ENCODE measurements at regions not wholly inside any gene's neighbourhood (a gene's known extent, or its start where the extent isn't known, plus 50 kb on each side); places are given as distances from the start of the nearest gene placed in this dataset.

DNA sequence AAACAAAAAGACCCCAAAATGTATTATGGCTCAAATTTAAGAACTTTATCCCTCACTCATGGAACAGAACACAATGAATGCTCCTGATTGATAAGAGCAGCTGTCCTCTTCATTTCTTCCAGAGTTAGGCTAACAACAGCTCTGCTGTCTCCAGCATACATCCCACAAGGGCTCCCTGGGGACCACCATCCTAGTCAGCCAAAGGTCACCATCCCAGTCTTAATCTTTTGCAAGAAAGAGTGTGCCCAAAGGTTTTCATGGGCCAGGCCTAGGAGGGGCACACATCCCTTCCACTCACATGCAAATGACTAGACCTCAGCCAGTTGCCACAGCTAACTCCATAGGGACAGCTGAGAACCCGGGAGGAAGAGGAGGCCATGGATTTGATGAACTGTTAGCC, 555.3 kb downstream of the BUD13 start:
- H3K27me3 Mint-ChIP-seq: peaks cover 0 to 16% of the 10 kb centered on the region in 2 donors
- no peaks in the 10 kb centered on the region for H3K4me1 Mint-ChIP-seq (ENCODE audit: low read depth in 2 of 2)
- H3K9me3 Mint-ChIP-seq: no peaks in the 10 kb centered on the region
- no peaks in the 10 kb centered on the region for H3K36me3 Mint-ChIP-seq
- no peak overlapping the region for H3K27ac Mint-ChIP-seq
- no peak for ATAC-seq
- no peak for DNase-seq (ENCODE audit: low spot score)
- no peak overlapping the region for H3K4me3 Mint-ChIP-seq

DNA sequence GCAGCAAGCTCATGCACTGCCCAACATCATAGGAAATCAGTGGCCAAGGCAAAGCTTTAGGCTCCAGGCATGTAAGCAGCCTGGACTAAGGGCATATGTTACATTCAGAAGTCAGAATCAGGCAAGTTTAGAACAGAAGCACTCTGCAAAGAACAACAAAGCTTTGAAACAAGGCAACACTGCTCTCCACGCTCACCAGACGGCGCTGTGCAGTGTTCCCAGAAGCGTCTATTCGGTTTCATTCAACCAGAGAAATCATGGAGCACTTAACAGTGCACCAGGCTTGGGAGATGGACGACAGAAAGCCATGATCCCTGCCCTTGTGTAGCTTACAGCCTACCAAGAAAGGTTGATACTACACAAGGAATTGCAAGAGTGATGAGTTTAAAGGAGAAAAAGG, 555.8 kb downstream of the BUD13 start:
- Mint-ChIP-seq H3K9me3 (no peaks in the 10 kb centered on the region), H3K36me3 (no peaks in the 10 kb centered on the region), H3K4me1 (ENCODE audit: low read depth in 2 of 2) (no peaks in the 10 kb centered on the region), H3K4me3 (no peak overlapping the region), H3K27ac (no peak overlapping the region), H3K27me3 (peaks cover 4 to 20% of the 10 kb centered on the region in 2 donors)
- DNase-seq (ENCODE audit: low spot score): no peak
- ATAC-seq: no peak

DNA sequence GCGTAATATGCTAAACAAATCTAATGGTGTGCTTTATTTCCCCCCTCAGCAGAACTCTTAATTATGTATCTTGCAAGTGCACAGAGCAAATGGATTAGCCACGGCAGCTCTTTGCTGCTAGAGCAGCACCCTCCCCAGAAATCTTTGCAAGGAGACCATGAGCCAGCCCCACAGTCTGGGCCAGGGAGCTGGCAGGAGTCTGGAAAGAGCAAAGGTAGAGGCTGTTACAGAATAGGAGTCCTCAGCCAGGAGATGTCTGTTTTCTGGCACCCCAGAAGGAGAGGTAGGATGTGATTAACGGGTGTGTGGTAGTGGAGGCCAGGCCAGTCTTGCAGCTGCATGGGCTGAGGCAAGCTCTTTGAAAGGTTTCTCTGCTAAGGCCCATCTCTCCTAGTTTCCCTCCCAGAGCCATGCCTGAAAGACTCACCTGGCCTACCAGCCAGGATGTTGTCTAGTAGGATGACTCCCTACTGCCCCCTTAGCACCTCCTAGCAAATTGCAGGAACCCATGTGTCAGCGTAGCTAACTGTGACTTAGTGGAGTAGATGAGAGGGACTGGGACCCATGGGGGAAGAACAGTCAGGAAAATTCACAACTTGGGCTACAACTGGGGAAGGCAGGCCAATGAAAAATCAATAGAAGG, 557.2 kb downstream of the BUD13 start:
- DNase-seq (ENCODE audit: low spot score): no peak
- no peak for ATAC-seq
- Mint-ChIP-seq H3K9me3 (no peaks in the 10 kb centered on the region), H3K36me3 (no peaks in the 10 kb centered on the region), H3K27ac (no peak overlapping the region), H3K27me3 (peaks cover 8 to 27% of the 10 kb centered on the region in 2 donors), H3K4me3 (no peak overlapping the region), H3K4me1 (ENCODE audit: low read depth in 2 of 2) (no peaks in the 10 kb centered on the region)

DNA sequence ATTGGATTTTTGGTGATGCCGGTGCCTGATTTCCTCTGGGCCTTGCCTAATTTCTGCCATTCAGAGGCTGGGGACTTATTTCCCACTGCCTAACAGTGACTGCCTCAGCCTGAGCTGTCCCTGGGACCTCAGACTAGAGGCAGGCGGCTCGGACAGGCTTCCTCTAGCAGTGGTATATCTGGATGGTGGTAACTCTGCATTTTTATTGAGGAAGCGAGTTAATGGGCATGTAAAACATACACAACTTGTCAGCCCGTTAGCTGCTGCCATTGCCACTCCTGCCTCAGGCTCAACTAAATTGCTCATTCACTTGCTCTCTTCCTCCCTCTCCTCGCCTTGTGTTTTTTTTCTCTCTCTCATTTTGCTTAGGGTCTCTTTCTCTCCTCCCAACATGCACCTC, 561.6 kb downstream of the BUD13 start:
- DNase-seq (ENCODE audit: low spot score): no peak
- Mint-ChIP-seq H3K9me3 (no peaks in the 10 kb centered on the region), H3K27ac (no peak overlapping the region), H3K4me1 (ENCODE audit: low read depth in 2 of 2) (no peaks in the 10 kb centered on the region), H3K36me3 (no peaks in the 10 kb centered on the region), H3K4me3 (no peak overlapping the region), H3K27me3 (peaks cover 8 to 28% of the 10 kb centered on the region in 2 donors)
- ATAC-seq: no peak

DNA sequence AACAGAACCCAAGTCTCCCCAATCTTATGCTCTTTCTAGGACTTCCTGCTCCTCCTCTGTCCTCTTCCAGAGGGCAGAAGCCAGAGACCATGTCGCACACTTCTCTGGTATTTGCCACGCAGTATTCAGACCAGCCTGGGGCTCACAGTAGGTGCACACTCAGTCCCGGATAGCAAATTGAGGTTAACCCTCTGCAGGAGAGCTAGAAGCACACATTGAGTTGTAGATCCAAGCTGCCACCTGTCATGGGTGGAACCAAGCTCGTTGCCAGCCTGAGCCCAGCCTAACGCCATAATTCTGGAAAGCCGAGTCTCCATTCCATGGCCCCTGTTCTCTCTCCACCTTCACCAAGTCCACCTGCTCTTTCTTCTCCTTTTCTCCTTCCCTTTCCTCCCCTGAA, 562.1 kb downstream of the BUD13 start:
- no peaks in the 10 kb centered on the region for H3K9me3 Mint-ChIP-seq
- H3K27ac Mint-ChIP-seq: no peak overlapping the region
- ATAC-seq (no peak), DNase-seq (ENCODE audit: low spot score) (no peak)
- H3K27me3 Mint-ChIP-seq: peaks cover 9 to 31% of the 10 kb centered on the region in 2 donors
- H3K4me1 Mint-ChIP-seq (ENCODE audit: low read depth in 2 of 2): no peaks in the 10 kb centered on the region
- no peak overlapping the region for H3K4me3 Mint-ChIP-seq
- no peaks in the 10 kb centered on the region for H3K36me3 Mint-ChIP-seq

DNA sequence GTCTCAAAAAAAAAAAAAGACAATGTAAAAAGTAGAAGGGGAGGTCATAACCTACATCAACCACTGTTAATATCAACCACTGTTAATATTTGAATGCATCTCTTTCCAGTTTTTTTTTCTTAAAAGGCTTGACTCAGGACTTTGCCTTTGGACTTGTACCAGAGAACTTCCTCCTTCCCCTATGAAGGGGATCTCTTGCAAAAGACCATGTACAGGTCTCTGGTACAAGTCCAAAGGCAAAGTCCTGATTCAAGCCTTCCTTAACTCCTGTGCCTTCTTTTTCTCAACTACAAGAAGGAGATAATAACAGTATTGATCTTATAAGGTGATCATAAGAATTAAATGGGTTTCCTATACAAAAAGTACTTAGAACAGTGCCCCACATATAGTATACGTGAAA, 563.5 kb downstream of the BUD13 start:
- Mint-ChIP-seq H3K36me3 (no peaks in the 10 kb centered on the region), H3K27ac (no peak overlapping the region), H3K27me3 (peaks cover 13 to 30% of the 10 kb centered on the region in 2 donors), H3K4me3 (no peak overlapping the region), H3K4me1 (ENCODE audit: low read depth in 2 of 2) (no peaks in the 10 kb centered on the region), H3K9me3 (no peaks in the 10 kb centered on the region)
- no peak for ATAC-seq
- no peak for DNase-seq (ENCODE audit: low spot score)

DNA sequence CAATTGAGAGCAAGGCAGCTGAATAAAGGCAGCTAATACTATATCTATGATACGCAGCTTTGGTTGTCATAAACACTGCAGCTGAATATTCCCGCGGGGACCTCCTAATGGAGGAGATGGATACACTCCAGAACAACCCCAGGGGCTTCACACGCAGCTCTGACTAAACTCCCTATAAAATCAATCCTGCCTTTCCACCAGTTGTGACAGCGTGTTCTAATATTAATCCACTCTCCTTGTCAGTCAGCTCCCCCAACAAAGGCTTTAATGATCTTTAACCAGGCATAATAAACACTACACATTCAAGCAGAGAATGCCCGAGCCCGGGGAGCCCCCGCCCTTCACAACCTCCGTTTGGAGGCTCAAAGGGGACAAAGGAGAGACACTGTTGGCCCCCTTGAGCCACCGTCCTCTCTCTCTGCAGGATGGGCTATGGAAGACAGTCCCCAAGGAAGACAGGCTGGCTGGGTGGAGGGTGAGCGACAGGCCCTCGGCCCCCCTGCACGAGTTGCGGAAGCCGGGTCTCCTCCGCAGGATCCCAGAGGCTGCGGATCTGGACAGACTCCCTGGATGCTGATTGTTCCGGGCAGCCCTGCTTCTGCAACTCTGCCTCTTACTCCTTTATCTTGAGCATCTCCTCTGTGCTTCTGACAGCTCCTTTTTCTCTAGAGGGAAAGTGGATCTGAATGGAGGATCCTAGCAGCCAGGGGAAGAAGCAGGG, 565.2 kb downstream of the BUD13 start:
- H3K27me3 Mint-ChIP-seq: peaks cover 13 to 35% of the 10 kb centered on the region in 2 donors
- no peak for DNase-seq (ENCODE audit: low spot score)
- H3K4me1 Mint-ChIP-seq (ENCODE audit: low read depth in 2 of 2): no peaks in the 10 kb centered on the region
- H3K36me3 Mint-ChIP-seq: no peaks in the 10 kb centered on the region
- no peak for ATAC-seq
- H3K4me3 Mint-ChIP-seq: no peak overlapping the region
- no peaks in the 10 kb centered on the region for H3K9me3 Mint-ChIP-seq
- no peak overlapping the region for H3K27ac Mint-ChIP-seq

DNA sequence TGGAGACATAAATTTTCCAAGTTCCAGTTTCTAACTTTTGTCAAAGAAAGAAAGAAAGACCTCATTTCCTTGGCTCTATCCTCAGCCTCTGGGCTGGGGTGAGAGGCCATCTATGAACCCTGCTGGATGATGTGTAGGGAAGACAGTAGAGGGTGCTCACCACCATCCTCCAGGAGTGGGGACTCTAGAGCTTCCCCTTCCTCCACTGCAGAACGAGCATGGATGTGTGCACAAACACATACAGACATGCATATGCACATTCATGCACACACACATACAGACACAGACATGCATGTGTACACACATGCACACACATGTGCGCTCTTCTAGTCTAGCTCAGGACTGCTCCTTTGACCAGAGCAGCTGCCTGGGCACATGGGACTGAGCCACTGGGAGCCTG, 565.8 kb downstream of the BUD13 start:
- peak in 1 of 2 donors; percentile 30 for ATAC-seq
- Mint-ChIP-seq H3K36me3 (no peaks in the 10 kb centered on the region), H3K4me1 (ENCODE audit: low read depth in 2 of 2) (no peaks in the 10 kb centered on the region), H3K4me3 (no peak overlapping the region), H3K27ac (no peak overlapping the region), H3K9me3 (no peaks in the 10 kb centered on the region), H3K27me3 (peaks cover 9 to 34% of the 10 kb centered on the region in 2 donors)
- DNase-seq (ENCODE audit: low spot score): no peak

DNA sequence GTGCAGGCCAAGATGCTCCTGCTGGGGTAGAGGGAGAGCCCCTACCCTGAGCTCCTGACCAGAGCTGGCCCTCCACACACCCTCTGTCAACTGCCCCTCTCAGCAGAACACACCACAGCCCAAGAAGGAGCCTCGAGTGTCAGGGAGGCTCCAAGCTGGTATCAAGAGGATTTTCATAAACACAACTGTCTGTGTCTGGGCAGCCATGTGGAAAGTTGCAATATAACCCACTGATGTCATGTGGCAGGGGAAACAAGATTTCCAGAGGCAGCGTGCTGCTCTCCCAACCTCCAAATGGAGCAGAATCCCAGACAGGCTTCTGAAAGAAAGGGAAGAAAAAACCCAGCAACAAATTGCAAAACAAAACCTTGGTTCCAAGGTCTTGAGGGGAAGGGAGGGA, 569.9 kb downstream of the BUD13 start:
- H3K4me3 Mint-ChIP-seq: no peak overlapping the region
- no peaks in the 10 kb centered on the region for H3K36me3 Mint-ChIP-seq
- H3K27me3 Mint-ChIP-seq: peaks cover 15 to 16% of the 10 kb centered on the region in 2 donors
- no peaks in the 10 kb centered on the region for H3K9me3 Mint-ChIP-seq
- no peaks in the 10 kb centered on the region for H3K4me1 Mint-ChIP-seq (ENCODE audit: low read depth in 2 of 2)
- no peak for DNase-seq (ENCODE audit: low spot score)
- no peak for ATAC-seq
- no peak overlapping the region for H3K27ac Mint-ChIP-seq

DNA sequence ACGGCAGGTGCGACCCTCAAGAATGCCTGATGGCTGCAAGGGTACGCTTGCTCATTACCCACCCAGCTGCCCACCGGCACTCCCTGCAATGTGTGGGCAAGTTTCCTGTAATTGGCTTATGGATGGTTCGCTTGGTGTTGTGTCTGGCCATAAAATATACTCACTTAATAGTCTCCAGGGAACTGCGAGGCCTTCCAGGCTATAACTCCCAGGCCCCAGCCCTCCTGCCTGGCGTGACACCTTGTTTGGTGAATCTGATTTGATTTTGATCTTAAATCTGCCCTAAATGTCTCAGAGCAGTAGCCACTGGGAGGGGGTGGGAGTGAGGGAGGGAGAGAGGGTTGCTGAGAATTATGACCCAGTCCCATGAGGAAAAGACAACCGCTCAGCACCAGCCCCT, 572.2 kb downstream of the BUD13 start:
- H3K4me3 Mint-ChIP-seq: no peak overlapping the region
- ATAC-seq (no peak), DNase-seq (ENCODE audit: low spot score) (no peak)
- H3K27me3 Mint-ChIP-seq: peaks cover 22 to 32% of the 10 kb centered on the region in 2 donors
- H3K36me3 Mint-ChIP-seq: no peaks in the 10 kb centered on the region
- H3K9me3 Mint-ChIP-seq: no peaks in the 10 kb centered on the region
- no peak overlapping the region for H3K27ac Mint-ChIP-seq
- H3K4me1 Mint-ChIP-seq (ENCODE audit: low read depth in 2 of 2): no peaks in the 10 kb centered on the region

DNA sequence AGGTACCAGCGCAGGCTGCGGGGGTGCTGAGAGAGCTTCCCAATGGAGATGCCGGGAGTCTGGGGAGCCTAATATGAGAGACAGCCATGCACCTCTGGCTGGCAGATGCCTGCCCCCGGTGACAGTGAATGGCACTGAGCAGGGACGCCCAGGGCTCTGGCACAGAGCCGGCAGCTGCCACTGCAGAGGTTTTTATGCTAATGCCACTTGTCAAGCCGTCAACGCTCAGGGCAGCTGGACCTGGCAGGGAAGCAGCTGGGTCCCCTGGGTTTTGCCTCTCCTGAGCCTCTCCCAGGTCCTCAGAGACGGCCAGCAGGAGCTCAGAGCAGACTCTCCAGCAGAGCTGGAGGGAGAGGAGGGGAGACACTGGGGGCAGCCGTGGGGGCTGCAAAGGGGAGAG, 573.6 kb downstream of the BUD13 start:
- Mint-ChIP-seq H3K27me3 (peaks cover 27 to 36% of the 10 kb centered on the region in 2 donors), H3K4me3 (no peak overlapping the region), H3K27ac (no peak overlapping the region), H3K36me3 (no peaks in the 10 kb centered on the region), H3K4me1 (ENCODE audit: low read depth in 2 of 2) (no peaks in the 10 kb centered on the region), H3K9me3 (no peaks in the 10 kb centered on the region)
- ATAC-seq: no peak
- DNase-seq (ENCODE audit: low spot score): no peak

DNA sequence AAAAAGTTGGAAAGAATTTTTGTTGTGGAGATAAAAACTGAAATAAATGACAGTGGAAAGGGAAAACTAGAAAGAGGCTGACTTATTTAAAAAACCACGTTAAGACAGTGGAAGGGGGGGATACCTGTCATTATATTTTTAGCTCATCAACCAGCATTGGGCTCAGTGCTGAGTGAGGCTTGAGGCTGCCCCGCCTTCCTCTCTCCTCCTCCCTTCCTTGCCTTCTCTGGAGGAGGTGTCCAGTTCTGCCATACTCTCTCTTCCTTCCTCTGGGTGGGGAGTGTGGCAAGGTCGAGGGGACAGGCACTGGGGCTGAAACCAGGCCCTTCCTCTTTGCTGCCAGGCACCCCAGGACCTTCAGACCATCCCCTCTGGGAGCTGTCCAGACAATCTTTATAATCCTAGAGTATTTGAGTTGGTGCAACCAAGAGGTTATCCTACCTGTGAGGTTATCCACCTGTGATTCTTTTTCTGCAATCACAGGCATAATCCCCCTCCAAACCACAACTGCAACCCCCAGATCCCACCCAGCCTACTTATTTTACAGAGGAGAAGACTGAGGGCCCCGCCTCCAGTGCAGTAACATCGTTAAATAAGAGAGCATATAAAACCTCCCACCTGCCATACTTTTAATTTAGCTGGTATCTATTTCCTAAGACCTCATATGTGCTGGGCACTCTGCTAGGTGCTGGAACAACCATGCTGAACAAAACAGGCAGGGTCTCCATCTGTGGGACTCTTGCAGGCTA, 578.5 kb downstream of the BUD13 start:
- Mint-ChIP-seq H3K27me3 (peaks cover 34 to 44% of the 10 kb centered on the region in 2 donors), H3K9me3 (no peaks in the 10 kb centered on the region), H3K4me3 (no peak overlapping the region), H3K4me1 (ENCODE audit: low read depth in 2 of 2) (peaks cover 0 to 3% of the 10 kb centered on the region in 2 donors), H3K36me3 (no peaks in the 10 kb centered on the region), H3K27ac (no peak overlapping the region)
- ATAC-seq: no peak
- no peak for DNase-seq (ENCODE audit: low spot score)

DNA sequence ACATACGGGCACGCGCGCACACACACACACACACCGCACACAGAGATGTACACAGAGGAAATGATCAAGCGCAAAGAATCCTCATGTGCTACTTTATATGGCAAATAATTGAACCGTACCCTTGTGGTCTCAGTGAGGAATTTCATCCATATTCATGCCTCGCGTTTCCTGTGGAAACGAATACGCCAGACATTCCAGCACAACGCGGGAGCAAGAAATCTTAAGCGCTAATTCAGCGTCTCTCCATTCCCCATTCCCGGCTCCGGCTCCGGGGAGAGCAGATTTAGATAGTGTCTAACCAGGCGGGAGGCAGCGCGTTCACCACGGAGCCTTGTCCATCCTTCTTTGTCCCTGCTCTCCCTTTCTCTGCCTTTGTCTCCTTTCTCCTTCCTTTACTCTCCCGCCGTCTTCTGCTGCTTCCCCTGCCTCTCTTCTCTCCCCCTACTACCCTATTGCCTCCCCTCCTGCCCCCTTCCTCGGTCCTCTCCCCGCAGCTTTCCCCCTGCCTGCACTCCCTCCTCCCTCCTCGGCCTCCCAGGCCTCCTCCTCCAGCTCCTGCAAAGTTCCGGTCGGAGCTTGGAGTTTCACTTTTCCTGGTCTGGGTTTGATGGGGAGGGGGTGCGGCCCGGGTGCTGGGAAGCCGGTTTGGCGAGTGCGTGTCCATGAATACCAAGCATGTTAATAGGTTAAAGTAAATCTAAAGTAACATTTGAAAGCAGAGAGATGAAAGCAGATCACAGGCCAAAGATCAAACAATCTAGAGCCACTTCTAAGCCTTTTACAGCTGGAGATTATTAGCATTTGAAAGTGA, 579.3 kb downstream of the BUD13 start:
- Mint-ChIP-seq H3K27ac (no peak overlapping the region), H3K27me3 (peaks cover 33 to 51% of the 10 kb centered on the region in 2 donors)
- no peak for ATAC-seq

More for the DNA sequence above, 579.3 kb downstream of the BUD13 start:
- no peak overlapping the region for H3K4me3 Mint-ChIP-seq
- no peaks in the 10 kb centered on the region for H3K36me3 Mint-ChIP-seq
- no peaks in the 10 kb centered on the region for H3K9me3 Mint-ChIP-seq
- peaks cover 0 to 3% of the 10 kb centered on the region in 2 donors for H3K4me1 Mint-ChIP-seq (ENCODE audit: low read depth in 2 of 2)
- no peak for DNase-seq (ENCODE audit: low spot score)

All from natural killer cell treated with Interleukin-12 subunit alpha and Interleukin-12 subunit beta and Interleukin-15 and Interleukin-18, amount 100 ng/mL, for 72 hours (primary cell).